HEK293 (cell line): ENCODE measurements at regions not wholly inside any gene's neighbourhood (a gene's known extent, or its start where the extent isn't known, plus 50 kb on each side); places are given as distances from the start of the nearest gene placed in this dataset.

Experiments
- CTCF ChIA-PET: fragments of 350-600 bp; formaldehyde crosslinking; extraction: SDS; loops from one replicate; lab custom pipeline; 2021; ENCODE audit warnings: antibody characterized with exemption; lab: Yijun Ruan, JAX
- POLR2A ChIA-PET: fragments of 300-600 bp; formaldehyde crosslinking; extraction: SDS; loops from one replicate; lab custom pipeline; 2020; ENCODE audit warnings: antibody characterized with exemption, inconsistent platforms; lab: Yijun Ruan, JAX
- H3K27ac ChIP-seq: fragments of 200-500 bp; sonication (Bioruptor generic); 2 replicates; pipeline ENCODE4 v1.5.1; 2014; ENCODE audit warnings: low read depth, low read length, control low read depth, inconsistent platforms; ENCODE audit errors: extremely low read depth
- H3K36me3 ChIP-seq, 2 experiments: fragments of 200-500 bp in 1 of 2; sonication (Bioruptor generic) in 1 of 2; 1 replicate in 1 of 2; 2 replicates in 1 of 2; pipeline ENCODE4 v1.5.1; 2014 to 2017; ENCODE audit warnings: inconsistent platforms in 2 of 2, low read length in 2 of 2; ENCODE audit not compliant: control insufficient read depth in 2 of 2, insufficient read depth in 1 of 2
- H3K4me1 ChIP-seq: fragments of 200-500 bp; sonication (Bioruptor generic); 2 replicates; pipeline ENCODE4 v1.5.1; 2014; ENCODE audit warnings: mild to moderate bottlenecking, low read length, inconsistent platforms; ENCODE audit not compliant: control insufficient read depth, insufficient read depth
- H3K4me3 ChIP-seq: 2 replicates; pipeline ENCODE4 v1.5.1; 2011; ENCODE audit warnings: low read depth, mild to moderate bottlenecking, control low read depth, low read length, moderate library complexity
- H3K9me3 ChIP-seq: fragments of 200-500 bp; sonication (Bioruptor generic); 2 replicates; pipeline ENCODE4 v1.5.1; 2014; ENCODE audit warnings: low read depth, low read length, inconsistent platforms; ENCODE audit not compliant: control insufficient read depth, insufficient read depth
- BCL6B ChIP-seq: fragments of 450-650 bp; formaldehyde crosslinking; IDR thresholded peaks from 2 replicates; pipeline ENCODE4 v1.5.1; 2017; ENCODE audit warnings: missing biosample characterization, missing genetic modification characterization
- GLI2 ChIP-seq: fragments of 450-650 bp; formaldehyde crosslinking; IDR thresholded peaks from 2 replicates; pipeline ENCODE4; 2017; ENCODE audit warnings: missing biosample characterization, missing genetic modification characterization, low read depth, borderline replicate concordance
- REST ChIP-seq: fragments of 450-650 bp; formaldehyde crosslinking; IDR thresholded peaks from 2 replicates; pipeline ENCODE4 v1.5.1; 2016; ENCODE audit warnings: missing biosample characterization, missing genetic modification characterization
- SP7 ChIP-seq: fragments of 450-650 bp; formaldehyde crosslinking; IDR thresholded peaks from 2 replicates; pipeline ENCODE4 v1.5.1; 2016; ENCODE audit warnings: missing biosample characterization, missing genetic modification characterization
- TCF7L2 ChIP-seq: IDR thresholded peaks from 2 replicates; pipeline ENCODE4 v1.6.1; 2011; ENCODE audit warnings: low read depth, mild to moderate bottlenecking, inconsistent platforms, low read length, moderate library complexity, borderline replicate concordance
- TRIM28 ChIP-seq: IDR thresholded peaks from 2 replicates; pipeline ENCODE4 v1.6.1; 2011; ENCODE audit warnings: low read length, control low read depth, borderline replicate concordance
- ZFP3 ChIP-seq: fragments of 450-650 bp; formaldehyde crosslinking; IDR thresholded peaks from 2 replicates; pipeline ENCODE4 v1.5.1; 2016; ENCODE audit warnings: low read depth, missing biosample characterization, missing genetic modification characterization
- ZFP69B ChIP-seq: fragments of 450-650 bp; formaldehyde crosslinking; IDR thresholded peaks from 2 replicates; pipeline ENCODE4 v1.5.1; 2016; ENCODE audit warnings: missing biosample characterization, missing genetic modification characterization
- ZNF114 ChIP-seq: fragments of 450-650 bp; formaldehyde crosslinking; IDR thresholded peaks from 2 replicates; pipeline ENCODE4 v1.5.0; 2017; ENCODE audit warnings: missing biosample characterization, missing genetic modification characterization
- ZNF157 ChIP-seq: fragments of 450-650 bp; formaldehyde crosslinking; IDR thresholded peaks from 2 replicates; pipeline ENCODE4 v1.5.1; 2016; ENCODE audit warnings: missing biosample characterization, missing genetic modification characterization
- ZNF184 ChIP-seq: fragments of 450-650 bp; IDR thresholded peaks from 2 replicates; pipeline ENCODE4 v1.5.1; 2018; ENCODE audit warnings: missing biosample characterization, mild to moderate bottlenecking, missing genetic modification characterization
- ZNF211 ChIP-seq: fragments of 450-650 bp; formaldehyde crosslinking; IDR thresholded peaks from 2 replicates; pipeline ENCODE4 v1.5.1; 2016; ENCODE audit warnings: low read depth, missing biosample characterization, missing genetic modification characterization
- ZNF223 ChIP-seq: fragments of 450-650 bp; formaldehyde crosslinking; IDR thresholded peaks from 2 replicates; pipeline ENCODE4 v1.5.1; 2016; ENCODE audit warnings: missing biosample characterization, missing genetic modification characterization
- ZNF324 ChIP-seq: fragments of 450-650 bp; formaldehyde crosslinking; IDR thresholded peaks from 2 replicates; pipeline ENCODE4 v1.5.1; 2016; ENCODE audit warnings: missing biosample characterization, missing genetic modification characterization
- ZNF426 ChIP-seq: fragments of 450-650 bp; formaldehyde crosslinking; IDR thresholded peaks from 2 replicates; pipeline ENCODE4 v1.5.1; 2017; ENCODE audit warnings: missing biosample characterization, missing genetic modification characterization, mild to moderate bottlenecking, inconsistent platforms, moderate library complexity
- ZNF560 ChIP-seq: fragments of 450-650 bp; formaldehyde crosslinking; IDR thresholded peaks from 2 replicates; pipeline ENCODE4 v1.5.1; 2017; ENCODE audit warnings: missing biosample characterization, missing genetic modification characterization, borderline replicate concordance
- ZNF621 ChIP-seq: fragments of 450-650 bp; formaldehyde crosslinking; IDR thresholded peaks from 2 replicates; pipeline ENCODE4 v1.5.1; 2017; ENCODE audit warnings: missing biosample characterization, missing genetic modification characterization
- ZNF623 ChIP-seq: fragments of 450-650 bp; formaldehyde crosslinking; IDR thresholded peaks from 2 replicates; pipeline ENCODE4 v1.5.1; 2016; ENCODE audit warnings: missing biosample characterization, missing genetic modification characterization
- ZNF639 ChIP-seq: fragments of 450-650 bp; formaldehyde crosslinking; IDR thresholded peaks from 2 replicates; pipeline ENCODE4 v1.5.1; 2016; ENCODE audit warnings: missing biosample characterization, missing genetic modification characterization
- ZNF664 ChIP-seq: fragments of 450-650 bp; formaldehyde crosslinking; IDR thresholded peaks from 2 replicates; pipeline ENCODE4 v1.5.1; 2016; ENCODE audit warnings: missing biosample characterization, missing genetic modification characterization
- ZNF76 ChIP-seq: fragments of 450-650 bp; formaldehyde crosslinking; IDR thresholded peaks from 2 replicates; pipeline ENCODE4; 2016; ENCODE audit warnings: low read depth, missing biosample characterization, missing genetic modification characterization, borderline replicate concordance
- ZNF792 ChIP-seq: fragments of 450-650 bp; formaldehyde crosslinking; IDR thresholded peaks from 2 replicates; pipeline ENCODE4 v1.5.1; 2016; ENCODE audit warnings: missing biosample characterization, missing genetic modification characterization

- Histone ChIP-seq H3K4me3 (no peak overlapping the region), H3K9me3 (no peaks in the 10 kb centered on the region), H3K4me1 (no peaks in the 10 kb centered on the region), H3K27ac (no peak overlapping the region), H3K36me3 (no peaks in the 10 kb centered on the region)
- ChIA-PET POLR2A (no interaction called here), CTCF (interaction anchor here (0.6 kb wide), 1 partner anchor 287 kb away, joined by 3 read pairs; no protein-coding TSS in a partner anchor)
- TF ChIP-seq ZNF664 (tag by site-specific recombination) (no peak), ZNF184 (tag by site-specific recombination) (no peak), ZFP69B (no peak), GLI2 (no peak), ZNF639 (no peak), ZNF223 (no peak), ZNF560 (tag by site-specific recombination) (no peak), TRIM28 (no peak), ZFP3 (tag by site-specific recombination) (no peak), ZNF114 (no peak), ZNF792 (no peak), ZNF623 (tag by site-specific recombination) (no peak), SP7 (tag by site-specific recombination) (no peak), ZNF324 (no peak), ZNF211 (no peak)
These were observed 786.6 kb upstream of the TBX3 start for GRCh38 chr12:115470526-115470925.

GRCh38 chr12:115468087-115468510, 784.1 kb upstream of the TBX3 start:
- Histone ChIP-seq H3K36me3 (no peaks in the 10 kb centered on the region), H3K4me1 (no peaks in the 10 kb centered on the region), H3K27ac (no peak overlapping the region), H3K9me3 (no peaks in the 10 kb centered on the region), H3K4me3 (no peak overlapping the region)
- TF ChIP-seq ZNF621: no peak
- no peak for TF ChIP-seq REST (tag by site-specific recombination)
- no peak for TF ChIP-seq ZNF76 (tag by site-specific recombination)
- TF ChIP-seq TCF7L2: no peak
- no peak for TF ChIP-seq ZNF157
- no peak for TF ChIP-seq ZNF426 (tag by site-specific recombination)
- TF ChIP-seq BCL6B (tag by site-specific recombination): no peak
- CTCF ChIA-PET: interaction anchor here (0.5 to 0.7 kb wide), 2 partner anchors 27 to 800 kb away, joined by 3 to 4 read pairs; no protein-coding TSS in a partner anchor
- POLR2A ChIA-PET: no interaction called here
